WERI-Rb-1 (cell line): ENCODE measurements at regions not wholly inside any gene's neighbourhood (a gene's known extent, or its start where the extent isn't known, plus 50 kb on each side); places are given as distances from the start of the nearest gene placed in this dataset.
"Not testable (repeated sequence)": the region's sequence is repeated elsewhere in the genome, so short reads cannot be mapped to it uniquely, and the experiment has no call there.

Experiments used
- DNase-seq: peaks from one replicate; pipeline ENCODE4 v3.0.0-alpha.2; 2020
- H3K27ac ChIP-seq: fragments of 250-450 bp; sonication (Bioruptor Pico); 2 replicates; pipeline ENCODE4 v1.5.1; 2020; ENCODE audit warnings: mild to moderate bottlenecking, moderate library complexity
- H3K27me3 ChIP-seq: fragments of 250-450 bp; sonication (Bioruptor Pico); 2 replicates; pipeline ENCODE4 v1.5.1; 2021; ENCODE audit warnings: mild to moderate bottlenecking, low read depth, moderate library complexity; ENCODE audit not compliant: insufficient read depth, severe bottlenecking
- H3K36me3 ChIP-seq: fragments of 250-450 bp; sonication (Bioruptor Pico); 2 replicates; pipeline ENCODE4 v1.5.1; 2020; ENCODE audit warnings: mild to moderate bottlenecking, moderate library complexity
- H3K4me3 ChIP-seq: 2 replicates; pipeline ENCODE4 v1.5.1; 2011; ENCODE audit warnings: low read depth, mild to moderate bottlenecking, control low read depth, low read length
- H3K9me3 ChIP-seq: fragments of 250-450 bp; sonication (Bioruptor Pico); 2 replicates; pipeline ENCODE4 v1.5.1; 2021; ENCODE audit warnings: mild to moderate bottlenecking, moderate library complexity; ENCODE audit not compliant: severe bottlenecking
- TF ChIP-seq, protein P1 (sequence below): IDR thresholded peaks from 2 replicates; pipeline ENCODE4 v1.5.1; 2011; ENCODE audit warnings: low read depth, mild to moderate bottlenecking, control low read depth, inconsistent platforms, low read length

DNA sequence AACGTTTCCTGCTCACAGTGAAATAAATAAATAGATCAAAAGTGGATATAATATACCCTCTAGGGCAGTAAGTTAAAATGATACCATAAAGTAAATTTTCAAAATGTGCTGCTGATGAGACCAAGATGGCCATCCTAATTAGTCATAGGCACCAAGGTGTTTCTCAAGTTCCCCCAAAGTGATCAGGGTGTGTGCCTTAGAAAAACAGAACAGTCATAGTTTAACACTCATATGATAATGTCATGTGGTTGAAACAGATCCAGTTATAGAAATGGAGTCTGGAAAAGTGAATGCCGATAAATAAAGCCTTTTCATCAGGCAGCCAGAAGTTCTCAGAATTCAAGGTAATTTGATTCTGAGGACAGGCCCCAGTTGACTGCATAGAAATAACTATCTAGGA, 161.5 kb upstream of the CDKN2B start:
- Histone ChIP-seq H3K36me3 (no peaks in the 10 kb centered on the region), H3K4me3 (no peak overlapping the region), H3K27ac (no peak overlapping the region), H3K27me3 (no peaks in the 10 kb centered on the region), H3K9me3 (no peaks in the 10 kb centered on the region)
- TF ChIP-seq, protein P1, sequence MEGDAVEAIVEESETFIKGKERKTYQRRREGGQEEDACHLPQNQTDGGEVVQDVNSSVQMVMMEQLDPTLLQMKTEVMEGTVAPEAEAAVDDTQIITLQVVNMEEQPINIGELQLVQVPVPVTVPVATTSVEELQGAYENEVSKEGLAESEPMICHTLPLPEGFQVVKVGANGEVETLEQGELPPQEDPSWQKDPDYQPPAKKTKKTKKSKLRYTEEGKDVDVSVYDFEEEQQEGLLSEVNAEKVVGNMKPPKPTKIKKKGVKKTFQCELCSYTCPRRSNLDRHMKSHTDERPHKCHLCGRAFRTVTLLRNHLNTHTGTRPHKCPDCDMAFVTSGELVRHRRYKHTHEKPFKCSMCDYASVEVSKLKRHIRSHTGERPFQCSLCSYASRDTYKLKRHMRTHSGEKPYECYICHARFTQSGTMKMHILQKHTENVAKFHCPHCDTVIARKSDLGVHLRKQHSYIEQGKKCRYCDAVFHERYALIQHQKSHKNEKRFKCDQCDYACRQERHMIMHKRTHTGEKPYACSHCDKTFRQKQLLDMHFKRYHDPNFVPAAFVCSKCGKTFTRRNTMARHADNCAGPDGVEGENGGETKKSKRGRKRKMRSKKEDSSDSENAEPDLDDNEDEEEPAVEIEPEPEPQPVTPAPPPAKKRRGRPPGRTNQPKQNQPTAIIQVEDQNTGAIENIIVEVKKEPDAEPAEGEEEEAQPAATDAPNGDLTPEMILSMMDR: no peak
- no peak for DNase-seq

DNA sequence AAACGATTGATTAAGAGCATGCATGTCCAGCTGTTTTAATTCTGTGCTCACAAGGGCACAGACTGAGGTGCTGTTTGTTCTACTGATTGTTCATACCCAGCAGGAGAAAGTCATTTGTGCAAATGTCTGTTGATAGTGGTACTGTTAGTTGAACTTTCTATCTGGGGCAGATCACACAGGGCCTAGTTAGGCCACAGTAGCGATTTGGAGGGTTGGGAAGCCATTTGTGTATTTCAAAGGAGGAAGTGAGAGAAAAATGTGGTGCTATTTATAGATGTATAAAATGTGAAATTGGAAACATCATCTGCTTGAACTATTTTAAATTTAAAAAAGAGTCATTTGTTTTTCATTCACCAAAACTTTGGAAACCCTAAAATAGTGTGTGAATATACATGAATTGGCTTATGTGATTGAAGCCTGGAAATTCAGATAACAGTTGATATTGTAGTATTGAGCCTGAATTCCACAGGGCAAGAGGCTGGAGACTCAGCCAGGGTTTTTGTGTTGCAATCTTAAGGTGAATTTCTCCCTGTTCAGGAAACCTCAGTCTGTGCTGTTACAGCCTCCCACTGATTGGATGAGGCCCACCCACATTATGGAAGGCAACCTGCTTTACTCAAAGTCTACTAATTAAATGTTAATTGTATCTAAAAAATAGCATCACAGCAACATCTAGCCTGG, 162.0 kb upstream of the CDKN2B start:
- TF ChIP-seq, protein P1: no peak
- no peak for DNase-seq

DNA sequence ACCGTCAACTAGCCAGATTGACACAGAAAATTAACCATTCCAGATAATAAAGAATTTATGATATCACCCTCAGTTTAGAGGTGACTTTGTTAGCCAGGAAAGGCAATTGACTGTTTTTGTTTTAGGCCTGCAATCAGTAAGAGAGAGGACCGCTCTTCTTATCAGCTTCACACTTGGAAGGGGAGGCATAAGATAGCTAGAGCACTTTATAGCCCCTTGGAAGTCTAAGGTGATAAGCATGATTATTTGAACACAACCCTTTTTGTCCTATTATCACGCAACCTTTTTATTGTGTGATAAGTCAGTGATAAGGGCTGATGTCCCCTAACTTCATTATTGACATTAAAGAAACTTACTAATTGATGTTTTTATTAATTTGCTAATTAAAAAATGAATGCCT, 162.6 kb upstream of the CDKN2B start:
- no peaks in the 10 kb centered on the region for H3K9me3 ChIP-seq
- TF ChIP-seq, protein P1: no peak
- H3K4me3 ChIP-seq: no peak overlapping the region
- no peaks in the 10 kb centered on the region for H3K36me3 ChIP-seq
- DNase-seq: no peak
- H3K27ac ChIP-seq: no peak overlapping the region
- H3K27me3 ChIP-seq: no peaks in the 10 kb centered on the region

More for the DNA sequence above, 162.0 kb upstream of the CDKN2B start:
- no peaks in the 10 kb centered on the region for H3K27me3 ChIP-seq
- H3K27ac ChIP-seq: no peak overlapping the region
- no peaks in the 10 kb centered on the region for H3K9me3 ChIP-seq
- no peak overlapping the region for H3K4me3 ChIP-seq
- H3K36me3 ChIP-seq: no peaks in the 10 kb centered on the region

DNA sequence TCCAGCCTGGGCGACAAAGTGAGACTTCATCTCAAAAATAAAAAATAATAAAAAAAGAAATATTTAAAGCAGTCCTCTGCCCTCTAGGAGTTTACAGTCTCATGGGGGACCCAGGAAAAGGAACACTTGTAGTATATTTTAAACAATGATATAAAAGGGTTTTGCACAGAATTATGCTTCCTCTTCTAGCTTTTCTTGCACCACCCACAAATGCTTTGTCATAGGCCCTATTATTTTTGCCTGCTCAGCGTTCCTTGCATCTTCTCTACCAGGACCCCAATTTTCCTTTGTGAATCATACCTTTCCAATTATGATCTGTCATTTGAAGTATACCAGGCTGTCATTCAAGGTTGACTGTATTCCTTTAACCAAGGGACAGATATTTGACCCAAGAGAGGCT, 164.8 kb upstream of the CDKN2B start:
- TF ChIP-seq, protein P1: no peak
- no peak for DNase-seq
- H3K27me3 ChIP-seq: no peaks in the 10 kb centered on the region
- no peaks in the 10 kb centered on the region for H3K36me3 ChIP-seq
- no peak overlapping the region for H3K4me3 ChIP-seq
- H3K27ac ChIP-seq: no peak overlapping the region
- H3K9me3 ChIP-seq: no peaks in the 10 kb centered on the region

DNA sequence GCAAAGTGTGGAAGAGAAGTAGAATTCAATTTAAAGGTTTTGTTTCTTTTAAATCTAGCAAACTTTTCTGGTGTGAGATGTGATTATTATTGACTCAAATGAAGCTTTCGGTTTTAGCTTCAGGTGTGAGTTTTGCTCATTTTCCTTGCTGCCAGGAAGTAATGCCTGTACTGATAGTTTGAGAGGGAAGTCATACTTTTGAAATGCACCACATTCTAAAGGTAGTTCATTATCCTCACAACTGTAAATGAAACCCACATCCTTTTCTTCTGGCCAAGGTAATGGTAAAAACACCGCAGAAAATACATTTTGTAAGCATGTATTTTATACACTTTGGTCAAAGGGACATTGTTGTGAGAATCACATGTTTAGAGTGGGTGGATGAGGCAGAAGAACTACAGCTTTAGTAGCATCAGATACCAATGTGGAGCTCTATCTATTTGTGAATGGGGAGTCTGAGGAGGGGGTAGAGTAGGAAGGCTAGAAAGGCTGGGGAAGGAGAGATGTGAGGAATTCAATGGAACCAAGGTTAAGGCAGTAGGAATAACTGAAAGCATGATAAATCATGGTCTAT, 167.0 kb upstream of the CDKN2B start:
- H3K4me3 ChIP-seq: no peak overlapping the region
- TF ChIP-seq, protein P1: no peak
- no peak overlapping the region for H3K27ac ChIP-seq
- H3K9me3 ChIP-seq: no peaks in the 10 kb centered on the region
- no peaks in the 10 kb centered on the region for H3K27me3 ChIP-seq
- no peak for DNase-seq
- H3K36me3 ChIP-seq: no peaks in the 10 kb centered on the region

DNA sequence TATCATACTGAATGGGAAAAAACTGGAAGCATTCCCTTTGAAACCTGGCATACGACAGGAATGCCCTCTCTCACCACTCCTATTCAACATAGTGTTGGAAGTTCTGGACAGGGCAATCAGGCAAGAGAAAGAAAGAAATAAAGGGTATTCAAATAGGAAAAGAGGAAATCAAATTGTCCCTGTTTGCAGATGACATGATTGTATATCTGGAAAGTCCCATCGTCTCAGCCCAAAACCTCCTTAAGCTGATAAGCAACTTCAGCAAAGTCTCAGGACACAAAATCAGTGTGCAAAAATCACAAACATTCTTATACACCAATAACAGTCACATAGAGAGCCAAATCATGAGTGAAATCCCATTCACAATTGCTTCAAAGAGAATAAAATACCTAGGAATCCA, 171.9 kb upstream of the CDKN2B start:
- not testable (repeated sequence) for H3K36me3 ChIP-seq, H3K27me3 ChIP-seq, H3K4me3 ChIP-seq, H3K27ac ChIP-seq, DNase-seq, H3K9me3 ChIP-seq
